ENCODE measurements at regions not wholly inside any gene's neighbourhood (a gene's known extent, or its start where the extent isn't known, plus 50 kb on each side); places are given as distances from the start of the nearest gene placed in this dataset.

DNA sequence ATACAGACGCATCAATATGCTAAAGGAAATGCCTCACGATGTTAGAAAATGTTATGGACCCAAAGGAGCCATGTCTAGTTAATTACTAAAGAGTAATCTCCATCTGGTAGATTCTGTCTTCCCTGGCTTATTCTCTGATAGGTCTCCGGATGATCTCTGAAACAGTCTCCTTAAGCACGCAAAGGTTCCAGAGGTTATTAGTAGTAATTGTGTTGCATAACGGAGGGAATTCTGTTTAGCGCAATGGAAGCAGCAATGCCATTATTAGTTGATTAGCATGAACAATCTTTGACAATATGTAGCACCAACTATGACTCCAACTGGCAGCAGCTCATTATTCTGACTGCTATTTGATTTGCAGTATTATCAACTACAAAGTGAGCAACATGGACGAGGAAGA is 952.5 kb upstream of the SEMA6D start:
- TF ChIP-seq, protein P1, sequence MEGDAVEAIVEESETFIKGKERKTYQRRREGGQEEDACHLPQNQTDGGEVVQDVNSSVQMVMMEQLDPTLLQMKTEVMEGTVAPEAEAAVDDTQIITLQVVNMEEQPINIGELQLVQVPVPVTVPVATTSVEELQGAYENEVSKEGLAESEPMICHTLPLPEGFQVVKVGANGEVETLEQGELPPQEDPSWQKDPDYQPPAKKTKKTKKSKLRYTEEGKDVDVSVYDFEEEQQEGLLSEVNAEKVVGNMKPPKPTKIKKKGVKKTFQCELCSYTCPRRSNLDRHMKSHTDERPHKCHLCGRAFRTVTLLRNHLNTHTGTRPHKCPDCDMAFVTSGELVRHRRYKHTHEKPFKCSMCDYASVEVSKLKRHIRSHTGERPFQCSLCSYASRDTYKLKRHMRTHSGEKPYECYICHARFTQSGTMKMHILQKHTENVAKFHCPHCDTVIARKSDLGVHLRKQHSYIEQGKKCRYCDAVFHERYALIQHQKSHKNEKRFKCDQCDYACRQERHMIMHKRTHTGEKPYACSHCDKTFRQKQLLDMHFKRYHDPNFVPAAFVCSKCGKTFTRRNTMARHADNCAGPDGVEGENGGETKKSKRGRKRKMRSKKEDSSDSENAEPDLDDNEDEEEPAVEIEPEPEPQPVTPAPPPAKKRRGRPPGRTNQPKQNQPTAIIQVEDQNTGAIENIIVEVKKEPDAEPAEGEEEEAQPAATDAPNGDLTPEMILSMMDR (IDR thresholded peaks at IDR 0.05), result no peak
- TF ChIP-seq POLR2A (IDR thresholded peaks at IDR 0.05), result no peak

Measured in esophagus squamous epithelium (tissue), 4 donors.